ENCODE measurements at regions not wholly inside any gene's neighbourhood (a gene's known extent, or its start where the extent isn't known, plus 50 kb on each side); places are given as distances from the start of the nearest gene placed in this dataset.
"Not testable (repeated sequence)": the region's sequence is repeated elsewhere in the genome, so short reads cannot be mapped to it uniquely, and the experiment has no call there.

- H3K9ac ChIP-seq (replicated peaks in 1 of 4; ENCODE audit: extremely low read depth in 1 of 4, low read depth in 3 of 4, low read length in 3 of 4); H3K4ac ChIP-seq (replicated peaks; ENCODE audit: insufficient read length, low read depth, low read length); H2BK15ac ChIP-seq (ENCODE audit: low read length); H3K4me2 ChIP-seq (ENCODE audit: insufficient read depth in 1 of 2, low read depth in 2 of 2, low read length in 2 of 2); H4K5ac ChIP-seq (ENCODE audit: insufficient read length, low read depth, low read length); H2AFZ ChIP-seq (ENCODE audit: low read length); H4K20me1 ChIP-seq (replicated peaks in 1 of 2; ENCODE audit: control insufficient read depth in 1 of 2, insufficient read depth in 2 of 2, low read length in 2 of 2); FAIRE-seq; H3K79me1 ChIP-seq (ENCODE audit: low read depth, low read length); H3K23me2 ChIP-seq (ENCODE audit: low read depth, low read length); H3K36me3 ChIP-seq (ENCODE audit: control insufficient read depth in 2 of 4, insufficient read depth in 4 of 4, low read length in 3 of 4); H3K9me3 ChIP-seq (ENCODE audit: insufficient read depth in 2 of 2, low read depth in 1 of 2, low read length in 1 of 2); H3K4me3 ChIP-seq (ENCODE audit: extremely low read depth in 1 of 4, insufficient read depth in 2 of 4, low read depth in 3 of 4, low read length in 4 of 4); H4K91ac ChIP-seq (replicated peaks; ENCODE audit: insufficient read length, low read length); H3K18ac ChIP-seq (ENCODE audit: extremely low read depth, low read length); H2AK5ac ChIP-seq (ENCODE audit: low read depth, low read length); POLR2A ChIA-PET (ENCODE audit: partially characterized antibody); H2BK20ac ChIP-seq (ENCODE audit: low read length); H3K56ac ChIP-seq (replicated peaks; ENCODE audit: insufficient read length, low read depth, low read length); H3K27me3 ChIP-seq (replicated peaks in 1 of 4; ENCODE audit: control insufficient read depth in 3 of 4, extremely low read depth in 1 of 4, insufficient read depth in 3 of 4, low read length in 3 of 4); CTCF ChIA-PET (ENCODE audit: partially characterized antibody); H3K23ac ChIP-seq (ENCODE audit: insufficient read length); DNase-seq (ENCODE audit: low read depth in 1 of 2, low spot score in 2 of 2); H3K4me1 ChIP-seq (replicated peaks in 1 of 4; ENCODE audit: control insufficient read depth in 3 of 4, insufficient read depth in 4 of 4, low read length in 3 of 4); H2BK5ac ChIP-seq (ENCODE audit: low read depth, low read length); H4K8ac ChIP-seq (ENCODE audit: extremely low read depth, insufficient read depth, low read length); H3K14ac ChIP-seq (ENCODE audit: insufficient read length); H3K79me2 ChIP-seq (ENCODE audit: control insufficient read depth in 1 of 2, insufficient read depth in 2 of 2, low read length in 2 of 2); H2BK12ac ChIP-seq (ENCODE audit: low read depth, low read length); H2BK120ac ChIP-seq (replicated peaks; ENCODE audit: low read depth, low read length); H3K27ac ChIP-seq (ENCODE audit: low read depth, low read length): not testable (repeated sequence)
- WGBS, 2 experiments (ENCODE audit: extremely low coverage in 1 of 2, insufficient coverage in 1 of 2, insufficient read length in 1 of 2, insufficient replicate concordance in 2 of 2, low coverage in 1 of 2, low lambda C conversion rate in 2 of 2, missing lambda C conversion rate in 1 of 2), result no CpG with 5 or more reads among the region's 6 CpGs
Observed at GRCh38 chr15:20591936-20592335, 50.3 kb upstream of the GOLGA6L6 start.

Data from H1 (cell line).